ENCODE measurements at regions not wholly inside any gene's neighbourhood (a gene's known extent, or its start where the extent isn't known, plus 50 kb on each side); places are given as distances from the start of the nearest gene placed in this dataset.

DNA sequence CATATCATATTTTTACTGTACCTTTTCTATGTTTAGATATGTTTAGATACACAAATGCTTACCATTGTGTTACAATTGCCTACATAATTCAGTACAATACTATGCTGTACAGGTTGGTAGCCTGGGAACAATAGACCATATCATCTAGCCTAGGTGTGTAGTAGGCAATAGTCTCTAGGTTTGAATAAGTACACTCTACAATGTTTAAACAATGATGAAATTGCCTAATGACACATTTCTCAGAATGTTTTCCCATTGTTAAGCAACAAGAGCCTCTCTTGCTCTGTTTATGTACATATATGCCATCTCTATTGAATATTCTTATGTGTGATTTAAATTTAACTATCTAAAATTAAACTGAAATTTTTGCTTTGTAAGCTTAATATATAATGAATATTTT is 209.6 kb upstream of the ST8SIA4 start:
- Mint-ChIP-seq H3K36me3 (no peaks in the 10 kb centered on the region), H3K27me3 (no peaks in the 10 kb centered on the region), H3K9me3 (no peaks in the 10 kb centered on the region), H3K27ac (no peak overlapping the region), H3K4me1 (no peaks in the 10 kb centered on the region), H3K4me3 (no peak overlapping the region)
- no peak overlapping the region for H3K27ac ChIP-seq (ENCODE audit: low read depth, low read length)
- POLR2A ChIA-PET (ENCODE audit: partially characterized antibody), result no interaction called here
- no peak for DNase-seq
- CTCF ChIA-PET (ENCODE audit: partially characterized antibody), result no interaction called here
- no peaks in the 10 kb centered on the region for H3K4me1 ChIP-seq (ENCODE audit: insufficient read depth, low read length)
- intact Hi-C loops (cut with micrococcal nuclease), result no loop called here
- no peaks in the 10 kb centered on the region for H3K27me3 ChIP-seq (ENCODE audit: insufficient read depth, low read length)
- no peak overlapping the region for H3K4me3 ChIP-seq (ENCODE audit: low read length in 2 of 2)
- H3K9me3 ChIP-seq (ENCODE audit: control insufficient read depth in 1 of 2, low read length in 2 of 2), result no peaks in the 10 kb centered on the region
- no peaks in the 10 kb centered on the region for H3K36me3 ChIP-seq (ENCODE audit: insufficient read depth, low read length)

DNA sequence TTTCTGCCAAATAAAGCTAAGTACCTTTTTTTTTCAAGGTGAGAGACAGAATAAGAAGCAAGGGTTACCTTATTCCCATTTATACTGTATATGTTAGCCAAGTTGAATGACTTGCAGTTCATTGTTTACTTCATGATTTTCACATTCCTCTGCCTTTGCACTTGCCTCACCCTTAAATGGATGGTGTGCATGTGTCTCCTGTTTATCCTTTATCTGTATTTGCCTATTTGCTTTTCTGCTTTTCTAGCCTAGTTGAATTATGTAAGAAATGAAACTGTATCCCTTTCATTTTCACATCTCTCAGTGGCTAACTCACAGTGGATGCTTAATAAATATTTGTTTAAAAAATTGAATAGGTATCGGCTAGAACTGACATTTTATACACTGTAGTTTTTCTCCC is 200.8 kb upstream of the ST8SIA4 start:
- Histone ChIP-seq H3K36me3 (ENCODE audit: insufficient read depth, low read length) (no peaks in the 10 kb centered on the region), H3K27ac (ENCODE audit: low read depth, low read length) (no peak overlapping the region), H3K4me1 (ENCODE audit: insufficient read depth, low read length) (no peaks in the 10 kb centered on the region), H3K9me3 (ENCODE audit: control insufficient read depth in 1 of 2, low read length in 2 of 2) (no peaks in the 10 kb centered on the region), H3K4me3 (ENCODE audit: low read length in 2 of 2) (no peak overlapping the region), H3K27me3 (ENCODE audit: insufficient read depth, low read length) (no peaks in the 10 kb centered on the region)
- Mint-ChIP-seq H3K4me3 (no peak overlapping the region), H3K4me1 (peaks cover 0 to 12% (median 7%) of the 10 kb centered on the region in 4 donors), H3K27ac (peak overlapping the region in 1 of 7 donors; percentile 79), H3K36me3 (no peaks in the 10 kb centered on the region), H3K9me3 (no peaks in the 10 kb centered on the region), H3K27me3 (peaks cover 0 to 1% of the 10 kb centered on the region in 2 donors)
- CTCF ChIA-PET (ENCODE audit: partially characterized antibody), result no interaction called here
- intact Hi-C loops (cut with micrococcal nuclease), result no loop called here
- POLR2A ChIA-PET (ENCODE audit: partially characterized antibody), result no interaction called here
- DNase-seq, result no peak

DNA sequence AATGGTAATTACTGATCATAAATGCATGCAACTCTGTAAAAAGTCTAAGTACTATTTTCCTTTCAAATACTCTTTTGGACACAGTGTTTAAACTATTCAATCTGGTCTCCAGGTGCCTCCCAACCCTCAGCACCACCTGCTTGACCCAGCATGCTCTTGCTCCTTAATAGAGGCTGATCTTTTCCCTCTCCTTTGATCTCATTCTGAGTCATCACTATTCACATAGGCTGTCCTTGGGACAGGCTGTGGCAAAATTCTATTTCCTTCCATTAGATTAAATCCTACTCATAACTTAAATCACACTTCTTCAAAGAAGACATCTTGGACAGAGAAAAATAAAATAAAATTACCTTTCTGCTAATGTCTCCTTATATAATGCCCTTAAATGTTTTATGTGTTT is 199.4 kb upstream of the ST8SIA4 start:
- Histone ChIP-seq H3K36me3 (ENCODE audit: insufficient read depth, low read length) (no peaks in the 10 kb centered on the region), H3K27me3 (ENCODE audit: insufficient read depth, low read length) (no peaks in the 10 kb centered on the region), H3K27ac (ENCODE audit: low read depth, low read length) (no peak overlapping the region), H3K9me3 (ENCODE audit: control insufficient read depth in 1 of 2, low read length in 2 of 2) (no peaks in the 10 kb centered on the region), H3K4me1 (ENCODE audit: insufficient read depth, low read length) (no peaks in the 10 kb centered on the region), H3K4me3 (ENCODE audit: low read length in 2 of 2) (no peak overlapping the region)
- POLR2A ChIA-PET (ENCODE audit: partially characterized antibody), result interaction anchor here (0.6 kb wide), 1 partner anchor 1715 kb away, joined by 3 read pairs; no protein-coding TSS in a partner anchor
- no peak for DNase-seq
- intact Hi-C loops (cut with micrococcal nuclease), result no loop called here
- H3K27me3 Mint-ChIP-seq, result peaks cover 0 to 1% of the 10 kb centered on the region in 2 donors
- H3K27ac Mint-ChIP-seq, result no peak overlapping the region
- CTCF ChIA-PET (ENCODE audit: partially characterized antibody), result no interaction called here
- H3K4me3 Mint-ChIP-seq, result no peak overlapping the region
- H3K36me3 Mint-ChIP-seq, result no peaks in the 10 kb centered on the region
- peaks cover 0 to 12% (median 7%) of the 10 kb centered on the region in 4 donors for H3K4me1 Mint-ChIP-seq
- no peaks in the 10 kb centered on the region for H3K9me3 Mint-ChIP-seq

DNA sequence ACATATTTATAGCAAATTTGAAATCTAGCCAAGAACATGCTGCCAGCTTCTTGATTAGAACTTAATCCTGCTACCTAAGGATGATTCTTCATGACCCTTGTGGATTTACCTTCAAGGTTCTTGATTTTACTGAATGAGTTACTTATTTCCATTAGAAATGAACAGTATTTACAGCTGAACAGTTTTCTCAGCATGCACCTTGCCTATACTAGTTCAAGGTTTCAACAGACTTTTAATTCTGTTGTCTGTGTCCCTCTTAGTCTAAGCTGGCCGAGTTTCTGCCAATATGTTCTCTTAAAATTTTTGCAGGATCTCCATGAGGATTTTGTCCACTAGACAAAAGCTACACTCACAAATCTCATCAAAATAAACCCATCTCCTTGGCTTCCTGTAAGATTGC is 188.8 kb upstream of the ST8SIA4 start:
- H3K36me3 Mint-ChIP-seq, result no peaks in the 10 kb centered on the region
- Histone ChIP-seq H3K4me3 (ENCODE audit: low read length in 2 of 2) (no peak overlapping the region), H3K27me3 (ENCODE audit: insufficient read depth, low read length) (no peaks in the 10 kb centered on the region), H3K27ac (ENCODE audit: low read depth, low read length) (no peak overlapping the region), H3K9me3 (ENCODE audit: control insufficient read depth in 1 of 2, low read length in 2 of 2) (no peaks in the 10 kb centered on the region), H3K36me3 (ENCODE audit: insufficient read depth, low read length) (no peaks in the 10 kb centered on the region), H3K4me1 (ENCODE audit: insufficient read depth, low read length) (no peaks in the 10 kb centered on the region)
- H3K27me3 Mint-ChIP-seq, result peaks cover 0 to 4% of the 10 kb centered on the region in 2 donors
- H3K4me1 Mint-ChIP-seq, result no peaks in the 10 kb centered on the region
- H3K4me3 Mint-ChIP-seq, result no peak overlapping the region
- H3K9me3 Mint-ChIP-seq, result no peaks in the 10 kb centered on the region
- ChIA-PET POLR2A (ENCODE audit: partially characterized antibody) (no interaction called here), CTCF (ENCODE audit: partially characterized antibody) (no interaction called here)
- intact Hi-C loops (cut with micrococcal nuclease), result no loop called here
- no peak for DNase-seq
- no peak overlapping the region for H3K27ac Mint-ChIP-seq

DNA sequence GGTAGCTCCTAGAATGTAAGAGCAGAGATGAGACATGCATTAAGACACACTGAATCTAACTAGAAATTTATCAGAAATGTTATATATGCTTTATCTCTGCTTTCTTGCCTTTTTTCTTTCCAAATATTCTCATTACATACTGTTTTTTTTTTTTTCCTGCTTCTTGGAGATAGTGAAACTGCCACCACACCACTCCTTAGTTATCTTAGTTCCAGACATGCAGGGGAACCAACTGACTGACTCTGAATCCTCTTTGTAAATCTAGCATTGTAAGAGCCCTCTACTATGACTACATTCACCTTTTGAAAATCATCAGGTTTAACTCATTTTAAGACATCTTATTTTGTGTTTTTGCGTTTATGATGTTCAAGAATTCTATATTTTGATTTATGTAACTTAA is 181.3 kb upstream of the ST8SIA4 start:
- no peak overlapping the region for H3K27ac ChIP-seq (ENCODE audit: low read depth, low read length)
- H3K36me3 ChIP-seq (ENCODE audit: insufficient read depth, low read length), result no peaks in the 10 kb centered on the region
- no peak overlapping the region for H3K4me3 ChIP-seq (ENCODE audit: low read length in 2 of 2)
- no peaks in the 10 kb centered on the region for H3K27me3 ChIP-seq (ENCODE audit: insufficient read depth, low read length)
- H3K4me3 Mint-ChIP-seq, result no peak overlapping the region
- H3K4me1 Mint-ChIP-seq, result no peaks in the 10 kb centered on the region
- CTCF ChIA-PET (ENCODE audit: partially characterized antibody), result no interaction called here
- intact Hi-C loops (cut with micrococcal nuclease), result no loop called here
- H3K27me3 Mint-ChIP-seq, result no peaks in the 10 kb centered on the region
- no peaks in the 10 kb centered on the region for H3K9me3 ChIP-seq (ENCODE audit: control insufficient read depth in 1 of 2, low read length in 2 of 2)
- DNase-seq, result no peak
- no peaks in the 10 kb centered on the region for H3K4me1 ChIP-seq (ENCODE audit: insufficient read depth, low read length)
- POLR2A ChIA-PET (ENCODE audit: partially characterized antibody), result no interaction called here
- no peaks in the 10 kb centered on the region for H3K36me3 Mint-ChIP-seq
- no peaks in the 10 kb centered on the region for H3K9me3 Mint-ChIP-seq
- H3K27ac Mint-ChIP-seq, result no peak overlapping the region

DNA sequence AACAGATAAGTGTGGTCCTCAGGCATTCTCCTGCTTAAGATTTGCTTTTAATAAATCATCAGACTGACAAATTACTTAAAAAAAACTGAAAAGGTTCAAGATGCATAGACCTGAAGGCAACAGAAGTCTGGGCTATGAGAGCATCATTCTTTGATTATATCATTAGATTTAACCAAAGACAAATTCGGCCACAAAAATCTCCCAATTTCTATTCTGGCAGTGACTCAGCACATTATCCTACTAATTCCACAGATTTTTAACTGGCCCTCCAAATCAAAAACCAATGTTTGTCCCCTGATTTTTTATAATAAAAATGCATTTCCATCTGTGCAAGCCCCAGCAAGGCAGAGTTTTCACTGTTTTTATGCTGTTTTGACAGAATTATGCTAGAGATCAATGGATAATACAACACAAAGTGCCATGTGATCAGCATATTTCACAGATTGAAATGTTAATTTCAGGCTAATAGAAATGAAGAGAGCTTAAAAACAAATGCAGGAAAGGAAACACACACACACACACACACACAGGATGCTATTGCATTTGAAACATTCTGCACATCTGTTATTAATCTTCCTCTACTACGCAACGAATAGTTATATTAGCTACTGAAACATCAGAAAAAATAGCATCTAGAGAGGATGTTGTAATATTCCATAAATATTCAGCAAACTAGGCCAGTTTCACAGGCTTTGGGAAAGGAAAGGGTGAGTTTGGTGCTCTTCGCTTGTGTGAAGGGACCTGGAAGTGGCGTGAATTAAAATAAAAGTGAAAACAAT is 177.6 kb upstream of the ST8SIA4 start:
- Histone ChIP-seq H3K36me3 (ENCODE audit: insufficient read depth, low read length) (no peaks in the 10 kb centered on the region), H3K27ac (ENCODE audit: low read depth, low read length) (no peak overlapping the region), H3K9me3 (ENCODE audit: control insufficient read depth in 1 of 2, low read length in 2 of 2) (no peaks in the 10 kb centered on the region), H3K27me3 (ENCODE audit: insufficient read depth, low read length) (no peaks in the 10 kb centered on the region), H3K4me1 (ENCODE audit: insufficient read depth, low read length) (no peaks in the 10 kb centered on the region), H3K4me3 (ENCODE audit: low read length in 2 of 2) (no peak overlapping the region)
- ChIA-PET CTCF (ENCODE audit: partially characterized antibody) (no interaction called here), POLR2A (ENCODE audit: partially characterized antibody) (no interaction called here)
- intact Hi-C loops (cut with micrococcal nuclease), result no loop called here
- Mint-ChIP-seq H3K36me3 (no peaks in the 10 kb centered on the region), H3K4me1 (no peaks in the 10 kb centered on the region), H3K27me3 (no peaks in the 10 kb centered on the region), H3K27ac (no peak overlapping the region), H3K4me3 (no peak overlapping the region), H3K9me3 (peaks cover 0 to 4% (median 0%) of the 10 kb centered on the region in 8 donors)
- DNase-seq, result no peak

DNA sequence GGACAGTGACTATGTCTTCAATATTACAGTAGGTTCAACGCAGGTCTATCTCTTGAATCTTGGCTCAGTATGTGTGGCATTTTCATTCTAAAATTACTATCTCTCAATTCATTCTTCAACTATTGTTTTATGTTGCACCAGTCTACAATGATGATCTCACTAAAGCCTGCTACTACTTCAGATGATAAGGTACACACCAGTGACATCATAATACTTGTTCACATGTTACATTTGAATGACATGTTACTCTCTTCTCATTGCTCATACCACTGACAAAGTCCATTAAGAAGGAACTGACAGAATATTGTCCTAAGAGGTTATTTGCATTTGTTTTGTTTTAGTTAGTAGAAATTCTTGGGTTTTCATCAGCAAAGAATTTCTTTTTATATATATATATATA is 165.2 kb upstream of the ST8SIA4 start:
- Mint-ChIP-seq H3K36me3 (peaks cover 0 to under 1% of the 10 kb centered on the region in 2 donors), H3K9me3 (peaks cover 1 to 6% (median 2%) of the 10 kb centered on the region in 8 donors), H3K27me3 (peaks cover 0 to under 1% of the 10 kb centered on the region in 2 donors), H3K4me1 (no peaks in the 10 kb centered on the region), H3K27ac (no peak overlapping the region), H3K4me3 (no peak overlapping the region)
- Histone ChIP-seq H3K4me3 (ENCODE audit: low read length in 2 of 2) (no peak overlapping the region), H3K9me3 (ENCODE audit: control insufficient read depth in 1 of 2, low read length in 2 of 2) (no peaks in the 10 kb centered on the region), H3K4me1 (ENCODE audit: insufficient read depth, low read length) (no peaks in the 10 kb centered on the region), H3K27me3 (ENCODE audit: insufficient read depth, low read length) (no peaks in the 10 kb centered on the region), H3K27ac (ENCODE audit: low read depth, low read length) (no peak overlapping the region), H3K36me3 (ENCODE audit: insufficient read depth, low read length) (no peaks in the 10 kb centered on the region)
- ChIA-PET POLR2A (ENCODE audit: partially characterized antibody) (no interaction called here), CTCF (ENCODE audit: partially characterized antibody) (no interaction called here)
- no peak for DNase-seq
- intact Hi-C loops (cut with micrococcal nuclease), result no loop called here
